ENCODE measurements at regions not wholly inside any gene's neighbourhood (a gene's known extent, or its start where the extent isn't known, plus 50 kb on each side); places are given as distances from the start of the nearest gene placed in this dataset.

DNA sequence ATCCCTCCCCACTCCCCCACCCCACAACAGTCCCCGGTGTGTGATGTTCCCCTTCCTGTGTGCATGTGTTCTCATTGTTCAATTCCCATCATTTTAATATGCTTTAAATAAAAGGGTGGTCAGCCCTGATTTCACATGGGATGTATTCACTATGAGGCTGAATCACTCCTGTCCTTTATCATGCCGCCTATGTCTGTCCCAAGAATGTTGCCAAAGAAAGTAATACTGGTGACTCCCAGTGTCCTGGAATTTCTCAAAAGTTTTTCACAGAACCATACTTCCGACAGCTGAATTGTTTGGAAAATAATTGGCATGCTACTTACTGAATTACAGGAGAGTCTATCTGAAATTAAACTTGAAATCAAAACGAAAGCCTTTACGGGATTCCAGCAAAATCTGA is 217.7 kb downstream of the HAO1 start:
- CTCF ChIA-PET, result interaction anchor here (0.6 kb wide), 1 partner anchor 14 kb away, joined by 3 read pairs; no protein-coding TSS in a partner anchor
- no peaks in the 10 kb centered on the region for H3K36me3 ChIP-seq (ENCODE audit: control insufficient read depth in 2 of 2, insufficient read depth in 1 of 2, low read length in 2 of 2)
- no peaks in the 10 kb centered on the region for H3K4me1 ChIP-seq (ENCODE audit: control insufficient read depth, insufficient read depth, low read length)
- no peak overlapping the region for H3K4me3 ChIP-seq (ENCODE audit: low read depth, low read length)
- TF ChIP-seq ZNF404 (tag by site-specific recombination; IDR thresholded peaks at IDR 0.05), result no peak
- POLR2A ChIA-PET, result no interaction called here
- H3K27ac ChIP-seq (ENCODE audit: extremely low read depth, low read depth, low read length), result no peak overlapping the region
- H3K9me3 ChIP-seq (ENCODE audit: control insufficient read depth, insufficient read depth, low read depth, low read length), result no peaks in the 10 kb centered on the region

DNA sequence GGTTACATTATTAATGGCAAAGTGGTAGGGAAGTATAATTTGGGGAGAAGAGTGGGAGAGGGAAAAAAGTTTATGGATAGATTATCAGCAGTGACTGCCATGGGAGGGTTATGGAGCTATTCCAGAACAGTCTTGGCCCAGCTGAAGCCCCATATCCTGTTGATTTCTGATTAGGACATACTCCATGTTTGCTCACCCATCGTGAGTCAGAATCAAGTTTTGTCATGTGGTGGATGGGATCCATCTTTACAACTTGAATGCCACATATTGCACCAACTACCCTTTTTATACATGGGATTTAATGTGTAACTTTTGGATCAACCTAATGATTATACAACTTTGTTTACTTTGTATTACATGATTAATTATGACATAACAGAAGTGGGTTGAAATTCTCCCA is 217.0 kb downstream of the HAO1 start:
- ChIA-PET CTCF (interaction anchor here (0.6 kb wide), 1 partner anchor 14 kb away, joined by 3 read pairs; no protein-coding TSS in a partner anchor), POLR2A (no interaction called here)
- Histone ChIP-seq H3K27ac (ENCODE audit: extremely low read depth, low read depth, low read length) (no peak overlapping the region), H3K9me3 (ENCODE audit: control insufficient read depth, insufficient read depth, low read depth, low read length) (no peaks in the 10 kb centered on the region), H3K36me3 (ENCODE audit: control insufficient read depth in 2 of 2, insufficient read depth in 1 of 2, low read length in 2 of 2) (no peaks in the 10 kb centered on the region), H3K4me3 (ENCODE audit: low read depth, low read length) (no peak overlapping the region), H3K4me1 (ENCODE audit: control insufficient read depth, insufficient read depth, low read length) (no peaks in the 10 kb centered on the region)
- TF ChIP-seq ZNF311 (tag by site-specific recombination; IDR thresholded peaks at IDR 0.05; ENCODE audit: borderline replicate concordance) (no peak), ZBTB7A (tag by site-specific recombination; IDR thresholded peaks at IDR 0.05; ENCODE audit: low read depth) (no peak)

DNA sequence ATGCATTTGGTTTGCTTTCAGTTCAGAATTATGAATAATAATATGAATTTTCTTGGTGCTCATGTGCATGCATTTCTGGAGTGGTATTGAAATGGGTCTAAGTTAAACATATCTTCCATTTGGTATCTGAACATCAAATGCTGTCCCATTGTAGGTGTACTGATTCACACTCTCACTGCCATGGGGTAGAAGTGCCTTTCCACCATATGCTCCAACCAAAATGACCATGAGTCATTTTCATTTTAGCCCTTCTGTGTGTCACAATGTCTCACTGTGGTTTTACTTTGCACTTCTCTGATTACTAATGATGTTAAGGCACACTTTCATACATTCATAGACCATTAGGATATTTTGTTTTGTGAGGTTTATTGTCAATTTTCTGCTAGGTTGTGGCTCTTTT is 211.9 kb downstream of the HAO1 start:
- no peak overlapping the region for H3K27ac ChIP-seq (ENCODE audit: extremely low read depth, low read depth, low read length)
- no peaks in the 10 kb centered on the region for H3K9me3 ChIP-seq (ENCODE audit: control insufficient read depth, insufficient read depth, low read depth, low read length)
- ChIA-PET CTCF (no interaction called here), POLR2A (no interaction called here)
- H3K4me1 ChIP-seq (ENCODE audit: control insufficient read depth, insufficient read depth, low read length), result no peaks in the 10 kb centered on the region
- H3K4me3 ChIP-seq (ENCODE audit: low read depth, low read length), result no peak overlapping the region
- TF ChIP-seq ZNF335 (tag by site-specific recombination; conservative IDR thresholded peaks at IDR 0.05), result no peak
- TF ChIP-seq ZNF211 (tag by site-specific recombination; IDR thresholded peaks at IDR 0.05; ENCODE audit: low read depth), result no peak
- no peak for TF ChIP-seq ZNF248 (tag by site-specific recombination; IDR thresholded peaks at IDR 0.05)
- no peak for TF ChIP-seq GLIS1 (tag by site-specific recombination; IDR thresholded peaks at IDR 0.05)
- TF ChIP-seq ZNF184 (tag by site-specific recombination; IDR thresholded peaks at IDR 0.05), result no peak
- TF ChIP-seq ZNF311 (tag by site-specific recombination; IDR thresholded peaks at IDR 0.05; ENCODE audit: borderline replicate concordance), result no peak
- TF ChIP-seq, protein P1, sequence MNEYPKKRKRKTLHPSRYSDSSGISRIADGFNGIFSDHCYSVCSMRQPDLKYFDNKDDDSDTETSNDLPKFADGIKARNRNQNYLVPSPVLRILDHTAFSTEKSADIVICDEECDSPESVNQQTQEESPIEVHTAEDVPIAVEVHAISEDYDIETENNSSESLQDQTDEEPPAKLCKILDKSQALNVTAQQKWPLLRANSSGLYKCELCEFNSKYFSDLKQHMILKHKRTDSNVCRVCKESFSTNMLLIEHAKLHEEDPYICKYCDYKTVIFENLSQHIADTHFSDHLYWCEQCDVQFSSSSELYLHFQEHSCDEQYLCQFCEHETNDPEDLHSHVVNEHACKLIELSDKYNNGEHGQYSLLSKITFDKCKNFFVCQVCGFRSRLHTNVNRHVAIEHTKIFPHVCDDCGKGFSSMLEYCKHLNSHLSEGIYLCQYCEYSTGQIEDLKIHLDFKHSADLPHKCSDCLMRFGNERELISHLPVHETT (tag by site-specific recombination; IDR thresholded peaks at IDR 0.05), result no peak
- no peak for TF ChIP-seq ZNF2 (tag by site-specific recombination; IDR thresholded peaks at IDR 0.05)
- H3K36me3 ChIP-seq (ENCODE audit: control insufficient read depth in 2 of 2, insufficient read depth in 1 of 2, low read length in 2 of 2), result no peaks in the 10 kb centered on the region

DNA sequence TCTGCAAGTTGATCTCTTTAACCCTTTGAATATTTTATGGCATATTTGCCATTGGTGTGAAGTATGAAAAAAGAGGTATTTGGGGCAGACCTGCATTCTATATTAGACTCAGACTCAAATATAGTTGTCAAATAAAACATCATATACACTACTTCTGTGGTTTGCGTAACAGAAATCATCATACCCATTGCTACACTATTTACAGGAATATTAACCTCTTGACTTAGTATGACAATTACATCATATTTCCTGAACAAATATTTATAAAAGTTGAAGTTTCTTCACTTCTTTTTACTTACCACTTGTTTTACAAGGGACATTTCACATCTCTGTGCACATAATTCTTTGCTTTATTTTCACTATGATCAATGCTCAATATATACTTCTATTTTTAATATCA is 206.0 kb downstream of the HAO1 start:
- Histone ChIP-seq H3K4me1 (ENCODE audit: control insufficient read depth, insufficient read depth, low read length) (no peaks in the 10 kb centered on the region), H3K27ac (ENCODE audit: extremely low read depth, low read depth, low read length) (no peak overlapping the region), H3K4me3 (ENCODE audit: low read depth, low read length) (no peak overlapping the region), H3K36me3 (ENCODE audit: control insufficient read depth in 2 of 2, insufficient read depth in 1 of 2, low read length in 2 of 2) (no peaks in the 10 kb centered on the region), H3K9me3 (ENCODE audit: control insufficient read depth, insufficient read depth, low read depth, low read length) (no peaks in the 10 kb centered on the region)
- ChIA-PET CTCF (no interaction called here), POLR2A (no interaction called here)
- no peak for TF ChIP-seq ZFP37 (tag by site-specific recombination; IDR thresholded peaks at IDR 0.05)
- TF ChIP-seq, protein P2, sequence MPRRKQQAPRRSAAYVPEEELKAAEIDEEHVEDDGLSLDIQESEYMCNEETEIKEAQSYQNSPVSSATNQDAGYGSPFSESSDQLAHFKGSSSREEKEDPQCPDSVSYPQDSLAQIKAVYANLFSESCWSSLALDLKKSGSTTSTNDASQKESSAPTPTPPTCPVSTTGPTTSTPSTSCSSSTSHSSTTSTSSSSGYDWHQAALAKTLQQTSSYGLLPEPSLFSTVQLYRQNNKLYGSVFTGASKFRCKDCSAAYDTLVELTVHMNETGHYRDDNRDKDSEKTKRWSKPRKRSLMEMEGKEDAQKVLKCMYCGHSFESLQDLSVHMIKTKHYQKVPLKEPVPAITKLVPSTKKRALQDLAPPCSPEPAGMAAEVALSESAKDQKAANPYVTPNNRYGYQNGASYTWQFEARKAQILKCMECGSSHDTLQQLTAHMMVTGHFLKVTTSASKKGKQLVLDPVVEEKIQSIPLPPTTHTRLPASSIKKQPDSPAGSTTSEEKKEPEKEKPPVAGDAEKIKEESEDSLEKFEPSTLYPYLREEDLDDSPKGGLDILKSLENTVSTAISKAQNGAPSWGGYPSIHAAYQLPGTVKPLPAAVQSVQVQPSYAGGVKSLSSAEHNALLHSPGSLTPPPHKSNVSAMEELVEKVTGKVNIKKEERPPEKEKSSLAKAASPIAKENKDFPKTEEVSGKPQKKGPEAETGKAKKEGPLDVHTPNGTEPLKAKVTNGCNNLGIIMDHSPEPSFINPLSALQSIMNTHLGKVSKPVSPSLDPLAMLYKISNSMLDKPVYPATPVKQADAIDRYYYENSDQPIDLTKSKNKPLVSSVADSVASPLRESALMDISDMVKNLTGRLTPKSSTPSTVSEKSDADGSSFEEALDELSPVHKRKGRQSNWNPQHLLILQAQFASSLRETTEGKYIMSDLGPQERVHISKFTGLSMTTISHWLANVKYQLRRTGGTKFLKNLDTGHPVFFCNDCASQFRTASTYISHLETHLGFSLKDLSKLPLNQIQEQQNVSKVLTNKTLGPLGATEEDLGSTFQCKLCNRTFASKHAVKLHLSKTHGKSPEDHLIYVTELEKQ (tag by site-specific recombination; IDR thresholded peaks at IDR 0.05; ENCODE audit: borderline replicate concordance), result no peak
- TF ChIP-seq, protein P3, sequence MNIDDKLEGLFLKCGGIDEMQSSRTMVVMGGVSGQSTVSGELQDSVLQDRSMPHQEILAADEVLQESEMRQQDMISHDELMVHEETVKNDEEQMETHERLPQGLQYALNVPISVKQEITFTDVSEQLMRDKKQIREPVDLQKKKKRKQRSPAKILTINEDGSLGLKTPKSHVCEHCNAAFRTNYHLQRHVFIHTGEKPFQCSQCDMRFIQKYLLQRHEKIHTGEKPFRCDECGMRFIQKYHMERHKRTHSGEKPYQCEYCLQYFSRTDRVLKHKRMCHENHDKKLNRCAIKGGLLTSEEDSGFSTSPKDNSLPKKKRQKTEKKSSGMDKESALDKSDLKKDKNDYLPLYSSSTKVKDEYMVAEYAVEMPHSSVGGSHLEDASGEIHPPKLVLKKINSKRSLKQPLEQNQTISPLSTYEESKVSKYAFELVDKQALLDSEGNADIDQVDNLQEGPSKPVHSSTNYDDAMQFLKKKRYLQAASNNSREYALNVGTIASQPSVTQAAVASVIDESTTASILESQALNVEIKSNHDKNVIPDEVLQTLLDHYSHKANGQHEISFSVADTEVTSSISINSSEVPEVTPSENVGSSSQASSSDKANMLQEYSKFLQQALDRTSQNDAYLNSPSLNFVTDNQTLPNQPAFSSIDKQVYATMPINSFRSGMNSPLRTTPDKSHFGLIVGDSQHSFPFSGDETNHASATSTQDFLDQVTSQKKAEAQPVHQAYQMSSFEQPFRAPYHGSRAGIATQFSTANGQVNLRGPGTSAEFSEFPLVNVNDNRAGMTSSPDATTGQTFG (tag by site-specific recombination; IDR thresholded peaks at IDR 0.05; ENCODE audit: borderline replicate concordance), result no peak
- TF ChIP-seq ZNF791 (tag by site-specific recombination; IDR thresholded peaks at IDR 0.05), result no peak
- no peak for TF ChIP-seq ZFP41 (tag by site-specific recombination; IDR thresholded peaks at IDR 0.05; ENCODE audit: borderline replicate concordance)
- TF ChIP-seq ZBTB17 (tag by site-specific recombination; IDR thresholded peaks at IDR 0.05), result no peak
- TF ChIP-seq, protein P4, sequence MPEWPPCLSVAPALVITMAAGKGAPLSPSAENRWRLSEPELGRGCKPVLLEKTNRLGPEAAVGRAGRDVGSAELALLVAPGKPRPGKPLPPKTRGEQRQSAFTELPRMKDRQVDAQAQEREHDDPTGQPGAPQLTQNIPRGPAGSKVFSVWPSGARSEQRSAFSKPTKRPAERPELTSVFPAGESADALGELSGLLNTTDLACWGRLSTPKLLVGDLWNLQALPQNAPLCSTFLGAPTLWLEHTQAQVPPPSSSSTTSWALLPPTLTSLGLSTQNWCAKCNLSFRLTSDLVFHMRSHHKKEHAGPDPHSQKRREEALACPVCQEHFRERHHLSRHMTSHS (tag by site-specific recombination; IDR thresholded peaks at IDR 0.05), result no peak
